AG09319 (cell line): ENCODE measurements at regions not wholly inside any gene's neighbourhood (a gene's known extent, or its start where the extent isn't known, plus 50 kb on each side); places are given as distances from the start of the nearest gene placed in this dataset.

ENCODE experiments used
- DNase-seq: peaks from one replicate; pipeline ENCODE4 v3.0.0-alpha.2; 2010; ENCODE audit warnings: low read depth; ENCODE audit errors: extremely low read depth
- TF ChIP-seq, protein P1 (sequence below): IDR thresholded peaks from 2 replicates; pipeline ENCODE4 v1.5.1; 2011; ENCODE audit warnings: low read depth, mild to moderate bottlenecking, inconsistent platforms, low read length, moderate library complexity

DNA sequence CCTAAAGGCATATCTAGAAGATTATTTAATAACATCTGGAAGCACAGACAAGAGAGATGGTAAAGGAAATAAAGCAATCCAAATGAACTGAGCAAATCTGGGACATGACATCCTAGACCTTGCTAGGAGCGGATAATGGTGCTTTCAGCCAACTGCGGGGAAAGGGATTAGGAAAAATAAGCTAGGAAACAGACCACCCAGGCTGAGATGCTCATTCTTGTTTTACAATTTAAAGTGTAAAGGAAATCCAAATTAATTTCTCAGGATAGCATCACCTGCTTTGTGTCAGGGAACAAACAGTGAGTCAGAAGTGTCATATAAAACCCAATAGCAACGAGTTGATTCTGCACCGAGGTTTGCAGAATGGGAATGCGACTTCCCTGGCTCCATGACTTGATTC lies 112.5 kb upstream of the CXCR4 start:
- no peak for DNase-seq
- TF ChIP-seq, protein P1, sequence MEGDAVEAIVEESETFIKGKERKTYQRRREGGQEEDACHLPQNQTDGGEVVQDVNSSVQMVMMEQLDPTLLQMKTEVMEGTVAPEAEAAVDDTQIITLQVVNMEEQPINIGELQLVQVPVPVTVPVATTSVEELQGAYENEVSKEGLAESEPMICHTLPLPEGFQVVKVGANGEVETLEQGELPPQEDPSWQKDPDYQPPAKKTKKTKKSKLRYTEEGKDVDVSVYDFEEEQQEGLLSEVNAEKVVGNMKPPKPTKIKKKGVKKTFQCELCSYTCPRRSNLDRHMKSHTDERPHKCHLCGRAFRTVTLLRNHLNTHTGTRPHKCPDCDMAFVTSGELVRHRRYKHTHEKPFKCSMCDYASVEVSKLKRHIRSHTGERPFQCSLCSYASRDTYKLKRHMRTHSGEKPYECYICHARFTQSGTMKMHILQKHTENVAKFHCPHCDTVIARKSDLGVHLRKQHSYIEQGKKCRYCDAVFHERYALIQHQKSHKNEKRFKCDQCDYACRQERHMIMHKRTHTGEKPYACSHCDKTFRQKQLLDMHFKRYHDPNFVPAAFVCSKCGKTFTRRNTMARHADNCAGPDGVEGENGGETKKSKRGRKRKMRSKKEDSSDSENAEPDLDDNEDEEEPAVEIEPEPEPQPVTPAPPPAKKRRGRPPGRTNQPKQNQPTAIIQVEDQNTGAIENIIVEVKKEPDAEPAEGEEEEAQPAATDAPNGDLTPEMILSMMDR: no peak

DNA sequence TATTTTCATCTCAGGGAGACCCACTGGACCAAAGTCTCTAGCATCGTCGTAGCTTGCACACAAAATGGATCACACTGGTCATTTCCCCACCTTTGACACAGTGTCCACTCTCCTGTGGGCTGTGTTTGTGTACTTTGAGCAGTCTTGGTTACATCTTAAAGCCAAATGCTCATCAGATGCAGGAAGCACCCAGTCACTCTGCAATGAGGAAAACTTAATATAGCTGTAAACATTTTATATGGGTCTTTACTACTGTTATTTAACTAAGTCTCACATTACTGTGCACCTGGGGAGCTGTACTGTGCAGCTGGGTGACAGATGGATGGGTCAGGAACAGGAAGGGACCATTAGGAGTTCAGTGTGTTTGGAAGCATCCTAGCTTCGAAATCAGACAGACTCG lies 109.0 kb upstream of the CXCR4 start:
- TF ChIP-seq, protein P1: no peak

DNA sequence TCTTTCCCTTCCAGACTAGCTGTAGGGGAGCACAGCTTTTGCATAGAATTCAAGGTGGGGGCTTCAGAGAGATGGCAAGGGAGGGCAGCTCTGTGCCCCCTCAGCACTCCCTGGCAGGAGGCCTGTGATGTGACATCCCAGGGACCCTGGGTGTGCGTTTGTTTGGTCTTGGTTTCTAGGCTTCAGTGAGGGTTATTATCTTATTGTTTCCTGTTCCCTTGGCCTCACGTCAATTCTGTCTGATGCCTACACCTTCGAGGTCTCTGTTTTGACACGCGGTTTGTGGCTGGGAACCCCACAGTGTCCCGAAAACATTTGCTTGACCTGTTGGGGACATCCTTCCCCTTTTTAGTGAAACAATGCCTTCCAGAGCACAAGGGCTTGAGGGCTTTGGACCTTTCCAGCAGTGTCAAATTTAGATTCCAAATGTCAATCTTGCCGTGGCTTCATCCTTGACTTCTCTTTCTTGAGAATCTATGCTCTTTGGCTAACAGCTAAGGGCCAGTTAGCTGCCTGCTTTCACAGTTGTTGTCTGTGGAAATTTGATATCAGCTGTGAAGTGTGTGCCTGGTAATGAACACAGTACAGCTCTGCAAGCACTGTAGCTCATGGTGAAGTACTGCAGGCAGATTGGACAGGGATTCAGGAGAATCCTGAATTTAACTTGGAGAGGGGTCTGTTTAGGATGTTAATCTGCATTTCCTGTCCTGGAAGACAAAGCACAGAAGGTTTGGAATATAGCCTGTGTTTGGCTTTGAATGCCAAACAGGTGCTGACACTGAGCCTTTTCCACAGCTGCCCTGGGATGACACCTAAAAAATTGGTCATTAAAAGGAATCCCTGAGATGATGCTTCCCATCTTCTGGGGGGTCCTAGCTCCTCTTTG lies 108.2 kb upstream of the CXCR4 start:
- TF ChIP-seq, protein P1: no peak

More for the DNA sequence above, 109.0 kb upstream of the CXCR4 start:
- no peak for DNase-seq

DNA sequence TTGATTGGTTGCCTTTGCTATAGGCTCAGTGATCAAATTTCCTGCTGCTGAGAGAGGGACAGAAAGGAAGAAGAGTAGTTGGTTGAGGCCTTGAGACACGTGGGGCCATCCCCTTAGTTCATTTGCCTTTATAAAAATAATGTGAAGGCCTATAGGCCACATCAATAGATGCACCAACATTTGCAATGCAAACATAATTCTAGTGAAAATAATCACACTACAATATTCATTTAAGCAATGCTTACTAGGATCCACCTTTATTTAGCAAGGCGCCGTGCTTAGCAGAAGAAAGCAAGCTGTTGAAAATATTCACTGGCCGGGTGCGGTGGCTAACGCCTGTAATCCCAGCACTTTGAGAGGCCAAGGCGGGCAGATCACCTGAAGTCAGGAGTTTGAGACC lies 105.3 kb upstream of the CXCR4 start:
- no peak for DNase-seq
- TF ChIP-seq, protein P1: no peak

More for the DNA sequence above, 108.2 kb upstream of the CXCR4 start:
- DNase-seq: no peak

DNA sequence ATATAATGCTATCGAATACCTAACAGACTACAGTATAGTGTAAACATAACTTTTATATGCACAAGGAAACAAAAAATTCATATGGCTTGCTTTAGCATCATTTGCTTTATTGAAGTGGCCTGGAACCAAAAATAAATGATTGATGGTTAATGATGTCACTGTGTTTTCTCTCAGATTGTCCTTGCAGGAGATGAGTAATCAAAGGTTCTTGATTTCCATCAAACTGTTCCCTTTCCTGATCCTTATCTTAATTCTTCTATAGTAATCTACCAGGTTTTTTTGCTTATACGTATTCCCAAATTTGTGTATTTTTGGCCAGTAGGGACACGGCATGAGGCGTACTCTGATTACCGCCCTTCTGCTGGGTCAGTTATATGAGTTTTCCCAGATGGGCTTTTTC lies 104.9 kb upstream of the CXCR4 start:
- no peak for DNase-seq
- TF ChIP-seq, protein P1: no peak

DNA sequence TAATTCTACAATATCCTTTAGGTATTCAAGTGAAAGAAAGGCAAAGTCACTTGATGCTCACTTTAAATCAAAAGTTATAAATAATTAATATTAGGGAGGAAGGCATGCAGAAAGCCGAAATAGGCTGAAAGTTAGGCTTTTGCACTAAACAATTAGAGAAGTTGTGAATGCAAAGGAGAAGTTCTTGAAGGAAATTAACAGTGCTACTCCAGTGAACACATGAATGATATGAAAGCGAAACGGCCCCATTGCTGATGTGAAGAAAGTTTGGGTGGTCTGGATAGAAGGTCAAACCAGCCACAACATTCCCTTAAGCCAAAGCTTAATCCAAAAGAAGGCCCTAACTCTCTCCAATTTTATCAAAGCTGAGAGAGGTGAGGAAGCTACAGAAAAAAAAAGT lies 103.1 kb upstream of the CXCR4 start:
- no peak for DNase-seq
- TF ChIP-seq, protein P1: no peak

DNA sequence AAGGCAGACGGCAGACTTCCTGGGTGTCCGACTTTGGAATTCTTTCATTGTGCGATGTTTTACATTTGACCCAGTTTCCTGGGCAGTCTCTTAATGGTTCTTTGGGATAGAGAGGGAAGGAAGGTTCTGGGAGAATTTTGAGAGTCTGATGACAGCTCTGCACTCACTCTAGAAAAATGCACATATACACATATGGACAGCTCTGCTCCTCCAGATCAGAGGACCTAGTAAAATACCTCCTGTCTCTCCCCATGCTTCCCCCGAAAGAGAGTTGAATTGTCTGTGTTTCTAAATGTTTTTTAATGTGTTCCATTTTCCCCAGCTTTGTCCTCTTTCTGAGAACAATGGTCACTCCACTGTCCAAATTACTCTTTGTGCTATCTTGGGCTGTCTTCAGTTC lies 102.0 kb upstream of the CXCR4 start:
- TF ChIP-seq, protein P1: no peak
- no peak for DNase-seq
